GM13977 (cell line): ENCODE measurements at regions not wholly inside any gene's neighbourhood (a gene's known extent, or its start where the extent isn't known, plus 50 kb on each side); places are given as distances from the start of the nearest gene placed in this dataset.

Source experiments
- DNase-seq: peaks from one replicate; pipeline ENCODE4 v3.0.0; 2012; ENCODE audit warnings: low spot score
- CTCF ChIP-seq: IDR thresholded peaks from 2 replicates; pipeline ENCODE4 v1.5.1; 2012; ENCODE audit warnings: mild to moderate bottlenecking, control low read depth; ENCODE audit not compliant: insufficient read depth; ENCODE audit errors: extremely low read depth, missing control alignments
- in situ Hi-C: fragments of 300-500 bp; cut with MboI; formaldehyde crosslinking; loops from one replicate; pipeline ENCODE4 v1.12.0; 2022; ENCODE audit warnings: low sequenced_read_pairs, low pct_unique_long_range_greater_than_20kb, mixed read lengths, inconsistent platforms; ENCODE audit not compliant: unreplicated experiment

- no peak for DNase-seq
- in situ Hi-C loops: no loop called here
- TF ChIP-seq CTCF: no peak
Observed at GRCh38 chr18:51933903-51934302, 406.1 kb upstream of the DCC start.

GRCh38 chr18:51936115-51936514 is 403.9 kb upstream of the DCC start:
- in situ Hi-C loops: no loop called here
- TF ChIP-seq CTCF: no peak
- no peak for DNase-seq

GRCh38 chr18:51941999-51942398 is 398.0 kb upstream of the DCC start:
- TF ChIP-seq CTCF: no peak
- in situ Hi-C loops: no loop called here
- no peak for DNase-seq

- TF ChIP-seq CTCF: no peak
- in situ Hi-C loops: no loop called here
- no peak for DNase-seq
Observed at GRCh38 chr18:51943281-51943680, 396.7 kb upstream of the DCC start.

- no peak for DNase-seq
- in situ Hi-C loops: no loop called here
- TF ChIP-seq CTCF: no peak
Observed at GRCh38 chr18:51946946-51947345, 393.1 kb upstream of the DCC start.

DNA sequence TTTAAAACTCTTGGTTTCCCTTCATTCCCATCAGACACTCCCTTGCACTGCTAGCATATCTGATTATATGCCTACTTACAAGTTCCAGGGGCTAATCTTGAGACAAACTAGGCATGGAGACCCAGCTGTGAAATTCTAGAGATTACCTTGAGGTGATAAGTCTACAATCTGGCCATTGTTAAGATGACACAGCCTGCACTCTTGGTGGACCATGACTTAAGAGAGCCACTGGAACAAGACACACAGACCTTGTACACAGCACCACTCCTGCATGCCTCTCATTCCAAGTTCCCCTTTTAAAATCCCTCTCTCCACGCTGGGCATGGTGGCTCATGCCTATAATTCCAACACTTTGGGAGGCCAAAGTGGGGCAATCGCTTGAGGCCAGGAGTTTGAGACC is 387.2 kb upstream of the DCC start:
- DNase-seq: no peak
- no peak for TF ChIP-seq CTCF
- in situ Hi-C loops: no loop called here

DNA sequence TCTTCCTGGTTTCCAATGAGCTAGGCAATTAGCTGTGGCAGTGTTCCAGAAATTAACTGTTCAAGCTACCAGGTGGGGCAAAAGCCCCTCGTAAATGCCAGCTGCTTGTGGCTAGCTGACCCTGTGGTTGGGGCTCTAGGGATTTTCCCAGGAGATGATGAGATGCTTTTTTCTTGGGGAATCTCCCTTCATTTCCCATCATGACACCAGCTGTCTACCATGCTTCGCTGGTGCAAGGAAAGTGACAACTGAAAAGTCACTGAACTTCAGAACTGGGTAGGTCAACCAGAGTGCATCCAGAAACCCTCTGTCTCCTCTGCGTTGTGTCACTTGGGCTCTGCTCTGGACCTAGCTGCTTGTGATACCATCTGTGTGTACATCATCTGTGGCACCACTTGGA is 386.5 kb upstream of the DCC start:
- in situ Hi-C loops: no loop called here
- no peak for TF ChIP-seq CTCF
- peak; percentile 29 for DNase-seq
